Activated naive CD4-positive, alpha-beta T cell treated with Interleukin-2 at 50 U/mL for 16 hours (primary cell): ENCODE measurements at regions not wholly inside any gene's neighbourhood (a gene's known extent, or its start where the extent isn't known, plus 50 kb on each side); places are given as distances from the start of the nearest gene placed in this dataset.
"Not testable (repeated sequence)": the region's sequence is repeated elsewhere in the genome, so short reads cannot be mapped to it uniquely, and the experiment has no call there.

Source experiments
- DNase-seq: peaks from one replicate; pipeline ENCODE4 v3.0.0-alpha.2; 2020

DNA sequence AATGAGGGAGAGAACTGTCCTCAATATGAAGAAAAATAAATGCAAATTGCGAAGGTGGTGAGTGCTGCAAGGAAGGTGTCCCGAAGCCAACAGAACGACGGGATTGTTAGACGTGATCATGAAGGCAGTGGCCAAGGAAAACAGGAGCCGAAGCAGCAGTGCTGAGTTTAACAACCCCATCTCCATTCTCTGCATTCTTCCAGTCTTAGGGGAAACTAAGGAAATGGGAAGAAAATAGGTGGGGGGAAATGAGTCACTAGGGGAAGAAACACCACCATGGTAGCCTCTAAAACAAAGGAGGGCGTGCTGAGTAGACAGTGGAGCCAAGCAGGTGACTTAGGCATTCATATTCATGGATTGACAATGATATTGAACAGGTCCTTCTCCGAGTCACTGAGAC, 192.2 kb upstream of the AKR1E2 start:
- no peak for DNase-seq

GRCh38 chr10:4633186-4633585, 192.8 kb upstream of the AKR1E2 start:
- DNase-seq: no peak

GRCh38 chr10:4632757-4633156, 193.2 kb upstream of the AKR1E2 start:
- no peak for DNase-seq

DNA sequence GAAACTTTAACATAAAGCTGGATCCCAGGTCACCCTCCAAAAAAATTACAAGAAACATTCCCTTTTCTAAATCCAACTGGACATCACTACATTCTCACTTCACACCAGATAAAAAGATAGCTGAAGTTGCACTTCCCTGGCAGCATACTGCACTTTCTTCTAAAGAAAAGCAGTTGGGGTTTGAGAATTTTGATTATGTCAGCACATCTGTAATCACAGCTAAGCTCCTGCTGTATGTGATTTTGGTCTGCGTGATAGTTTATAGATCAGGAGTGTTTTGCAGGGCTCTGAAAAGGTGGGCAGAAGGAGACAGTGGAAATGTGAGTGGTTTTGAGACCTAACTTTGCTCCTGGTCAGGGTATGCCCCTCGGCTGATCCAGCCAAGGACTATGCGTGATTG, 199.1 kb upstream of the AKR1E2 start:
- DNase-seq: no peak

GRCh38 chr10:4623757-4624420, 202.1 kb upstream of the AKR1E2 start:
- DNase-seq: no peak

GRCh38 chr10:4623200-4623599, 202.8 kb upstream of the AKR1E2 start:
- no peak for DNase-seq

- DNase-seq: no peak
Observed at GRCh38 chr10:4622384-4622783, 203.6 kb upstream of the AKR1E2 start.

DNA sequence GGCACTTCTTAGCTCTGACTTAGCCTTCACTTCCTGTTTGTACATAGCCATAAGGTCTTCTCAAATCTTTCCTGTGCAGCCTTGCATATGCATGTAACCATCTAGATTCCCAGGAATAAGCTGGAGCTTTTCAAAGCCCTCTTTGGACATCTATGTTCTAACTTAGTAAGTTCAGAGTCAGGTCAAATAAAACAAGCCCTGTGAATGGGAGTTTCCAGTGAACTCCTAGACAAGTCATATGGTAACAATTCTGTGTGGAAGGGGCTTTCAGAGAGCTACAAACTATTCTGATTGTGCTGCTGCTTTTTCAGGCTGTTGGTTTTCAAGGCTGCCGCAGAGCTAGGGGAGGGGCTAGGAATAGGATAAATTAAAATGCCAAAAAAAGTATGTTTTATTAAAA, 208.4 kb upstream of the AKR1E2 start:
- no peak for DNase-seq

DNA sequence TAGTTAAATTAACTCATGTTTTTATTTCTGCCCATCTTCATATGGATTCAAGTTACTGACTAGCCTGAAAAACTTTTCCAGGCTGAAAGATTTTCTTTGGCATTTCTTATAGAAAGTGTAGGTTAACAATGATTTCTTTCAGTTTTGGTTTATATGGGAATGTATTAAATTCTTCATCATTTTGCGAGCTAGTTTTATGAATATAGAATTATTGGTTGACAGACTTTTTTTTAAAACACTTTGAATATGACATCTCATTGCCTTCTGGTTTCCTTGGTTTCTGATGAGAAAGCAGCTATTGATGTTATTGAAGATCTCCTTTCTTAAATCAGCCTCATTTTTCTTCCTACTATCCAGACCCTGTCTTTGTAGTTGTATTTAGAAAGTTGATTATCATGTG, 211.0 kb upstream of the AKR1E2 start:
- DNase-seq: no peak

GRCh38 chr10:4609251-4609650, 216.8 kb upstream of the AKR1E2 start:
- DNase-seq: no peak

GRCh38 chr10:4607681-4608080, 218.3 kb upstream of the AKR1E2 start:
- DNase-seq: no peak

DNA sequence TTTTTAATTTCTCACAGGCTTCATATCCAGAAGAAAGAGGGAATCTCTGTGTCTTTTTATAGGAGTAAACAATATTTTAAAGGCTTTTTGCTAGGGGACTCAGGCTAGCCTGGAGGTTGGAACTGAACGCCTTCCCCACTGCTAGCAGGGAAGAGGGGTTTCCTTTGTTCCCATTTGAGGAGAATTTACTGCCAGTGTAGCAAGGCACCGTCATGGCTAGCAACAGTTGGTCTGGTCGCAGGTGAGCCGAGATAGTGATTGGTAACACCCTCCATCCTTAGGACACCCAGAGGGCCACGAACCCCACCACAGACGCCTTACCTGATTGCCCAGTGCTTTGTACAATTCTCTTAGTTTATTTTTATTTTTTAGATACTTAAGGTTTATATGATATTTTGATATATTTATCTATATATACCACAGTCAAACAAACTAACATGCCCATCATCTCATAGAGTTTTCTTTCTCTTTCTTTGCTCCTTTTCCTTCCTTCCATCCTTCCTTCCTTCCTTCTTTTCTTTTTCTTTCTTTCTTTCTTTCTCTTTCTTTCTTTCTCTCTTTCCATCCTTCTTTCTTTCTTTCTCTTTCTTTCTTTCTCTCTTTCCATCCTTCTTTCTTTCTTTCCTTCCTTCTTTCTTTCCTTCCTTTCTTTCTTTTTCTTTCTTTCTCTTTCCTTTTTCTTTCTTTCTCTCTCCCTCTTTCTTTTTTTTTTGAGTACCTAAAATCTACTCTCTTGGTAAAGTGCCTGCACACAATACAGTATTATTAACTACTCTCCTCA, 219.0 kb upstream of the AKR1E2 start:
- no peak for DNase-seq

DNA sequence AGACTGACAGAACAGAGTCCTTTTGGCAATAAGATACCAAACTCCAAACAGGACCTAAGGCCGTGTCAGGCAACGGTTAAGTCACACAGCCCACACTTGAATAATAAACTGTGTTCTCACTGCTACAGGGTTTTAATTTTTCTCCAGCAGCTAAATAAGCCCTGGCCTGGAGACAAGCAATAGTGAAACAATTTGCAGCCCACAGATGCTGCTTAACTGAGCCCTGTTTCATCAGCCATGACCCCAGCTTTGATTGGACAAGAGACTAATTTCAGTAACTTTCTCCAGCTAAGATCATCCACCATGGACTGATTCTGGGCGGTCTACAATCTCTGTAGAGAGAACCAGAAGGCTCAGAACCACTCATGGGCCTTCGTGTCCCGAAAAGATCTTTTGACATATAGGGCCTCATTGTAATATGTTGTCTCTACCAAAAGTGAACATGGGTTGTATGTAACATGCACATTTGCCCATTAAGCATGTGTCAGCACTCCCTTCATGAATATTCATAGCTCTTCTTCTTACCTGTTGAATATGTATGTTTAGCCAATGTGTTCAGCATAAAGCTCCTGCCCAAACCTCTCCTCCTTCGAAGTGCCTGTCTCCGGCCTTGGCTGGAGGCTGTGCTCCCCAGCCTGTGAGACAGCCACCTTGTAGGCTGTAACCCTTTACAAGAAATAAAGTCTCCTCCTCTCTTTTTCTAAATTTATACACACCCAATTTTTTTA, 223.1 kb upstream of the AKR1E2 start:
- DNase-seq: no peak

DNA sequence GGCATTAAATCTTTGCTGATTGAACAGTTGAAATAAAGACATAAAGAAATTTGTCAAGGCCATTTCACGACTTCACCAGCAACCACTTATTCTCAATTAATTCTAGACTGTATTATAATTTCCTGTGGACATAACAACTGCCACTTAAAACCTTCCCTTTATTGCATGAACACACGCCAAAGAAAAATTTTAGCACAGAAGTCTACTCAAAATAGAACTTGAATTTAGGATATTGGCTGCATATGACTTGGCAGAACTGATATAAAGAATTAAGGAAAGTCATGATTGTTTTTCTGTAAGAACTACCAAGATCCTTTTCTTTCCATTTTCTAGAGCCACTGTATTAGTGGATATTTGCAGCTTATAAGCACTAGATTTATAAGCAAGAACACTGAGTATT, 226.5 kb upstream of the AKR1E2 start:
- no peak for DNase-seq

DNA sequence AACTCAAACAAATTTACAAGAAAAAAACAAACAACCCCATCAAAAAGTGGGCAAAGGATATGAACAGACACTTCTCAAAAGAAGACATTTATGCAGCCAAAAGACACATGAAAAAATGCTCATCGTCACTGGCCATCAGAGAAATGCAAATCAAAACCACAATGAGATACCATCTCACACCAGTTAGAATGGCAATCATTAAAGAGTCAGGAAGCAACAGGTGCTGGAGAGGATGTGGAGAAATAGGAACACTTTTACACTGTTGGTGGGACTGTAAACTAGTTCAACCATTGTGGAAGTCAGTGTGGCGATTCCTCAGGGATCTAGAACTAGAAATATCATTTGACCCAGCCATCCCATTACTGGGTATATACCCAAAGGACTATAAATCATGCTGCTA, 228.1 kb upstream of the AKR1E2 start:
- DNase-seq: not testable (repeated sequence)

GRCh38 chr10:4596951-4597350, 229.1 kb upstream of the AKR1E2 start:
- no peak for DNase-seq

DNA sequence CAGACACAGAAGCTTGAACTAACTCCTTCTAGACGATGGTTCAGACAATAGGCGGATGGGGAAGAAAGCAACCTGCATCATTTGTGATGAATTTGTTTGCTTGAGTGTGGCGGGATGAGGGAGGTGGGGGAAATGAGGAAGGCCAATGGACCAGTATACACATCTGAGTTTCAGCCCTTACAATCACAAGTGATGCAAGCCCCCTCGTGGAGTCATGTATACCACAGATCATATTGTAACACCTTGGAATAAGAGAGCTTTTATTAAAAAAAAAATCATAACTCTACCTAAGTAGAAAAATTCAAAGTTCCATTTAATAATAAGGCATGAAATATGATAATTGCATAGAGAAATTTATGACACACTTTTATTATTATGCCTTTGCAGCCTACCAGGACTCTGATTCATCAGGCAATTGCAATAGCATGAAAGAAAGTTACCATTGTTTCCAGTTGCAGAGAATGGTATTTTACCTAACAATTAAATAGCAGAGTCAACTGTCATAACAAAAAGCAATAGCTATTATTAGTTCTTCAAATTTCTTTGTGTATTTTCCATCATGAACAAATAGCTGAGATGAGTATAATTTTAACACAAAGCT, 230.2 kb upstream of the AKR1E2 start:
- DNase-seq: no peak

GRCh38 chr10:4590807-4591206, 235.2 kb upstream of the AKR1E2 start:
- no peak for DNase-seq

GRCh38 chr10:4588824-4589223, 237.2 kb upstream of the AKR1E2 start:
- DNase-seq: no peak

DNA sequence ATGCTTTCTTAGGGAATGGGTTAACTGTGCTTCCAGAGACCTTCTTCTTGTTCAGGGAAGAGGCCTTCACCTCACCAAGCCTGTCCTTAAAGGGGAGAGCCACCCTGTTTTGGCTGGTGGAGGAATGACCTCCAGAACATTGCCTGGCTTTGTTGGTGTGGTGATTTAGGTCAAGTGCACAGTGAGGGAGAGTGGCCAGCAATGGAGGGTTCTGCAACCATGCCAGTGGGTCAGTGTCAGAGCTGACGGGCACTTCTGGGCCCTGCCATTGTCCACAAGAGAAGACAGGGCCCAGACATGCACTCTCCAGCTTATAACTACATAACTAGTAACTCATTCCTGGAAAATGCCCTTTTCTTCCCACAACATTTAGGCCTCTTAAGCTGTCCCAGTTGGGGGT, 238.5 kb upstream of the AKR1E2 start:
- no peak for DNase-seq

- no peak for DNase-seq
Observed at GRCh38 chr10:4586776-4587175, 239.2 kb upstream of the AKR1E2 start.

DNA sequence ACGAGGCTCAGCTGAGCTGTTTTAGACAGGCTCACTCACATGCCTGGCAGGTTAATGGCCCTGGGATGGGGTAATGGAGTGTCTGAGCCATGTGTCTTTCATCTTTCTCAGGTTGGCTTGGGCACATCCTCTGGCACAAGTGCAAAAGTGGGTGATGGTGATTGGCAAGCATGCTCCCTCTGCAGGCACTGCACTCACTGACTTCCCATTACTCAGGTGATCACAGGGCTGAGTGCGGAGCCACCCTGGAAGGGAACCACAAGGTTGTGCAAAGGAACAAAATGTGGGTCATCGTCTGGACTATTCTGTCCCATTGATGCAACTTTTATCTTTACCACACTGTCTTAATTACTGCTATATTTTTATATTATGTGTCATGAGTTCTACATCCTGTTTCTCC, 244.1 kb upstream of the AKR1E2 start:
- DNase-seq: no peak

GRCh38 chr10:4579844-4580243, 246.2 kb upstream of the AKR1E2 start:
- no peak for DNase-seq

GRCh38 chr10:4576206-4576605, 249.8 kb upstream of the AKR1E2 start:
- no peak for DNase-seq
